GM19463 (cell line): ENCODE measurements at regions not wholly inside any gene's neighbourhood (a gene's known extent, or its start where the extent isn't known, plus 50 kb on each side); places are given as distances from the start of the nearest gene placed in this dataset.

ENCODE experiments used
- ATAC-seq: cut with Tn5 transposase; IDR thresholded peaks from one replicate; pipeline ENCODE4 v1.9.1; 2021; ENCODE audit warnings: mild to moderate bottlenecking, moderate library complexity; ENCODE audit not compliant: unreplicated experiment

DNA sequence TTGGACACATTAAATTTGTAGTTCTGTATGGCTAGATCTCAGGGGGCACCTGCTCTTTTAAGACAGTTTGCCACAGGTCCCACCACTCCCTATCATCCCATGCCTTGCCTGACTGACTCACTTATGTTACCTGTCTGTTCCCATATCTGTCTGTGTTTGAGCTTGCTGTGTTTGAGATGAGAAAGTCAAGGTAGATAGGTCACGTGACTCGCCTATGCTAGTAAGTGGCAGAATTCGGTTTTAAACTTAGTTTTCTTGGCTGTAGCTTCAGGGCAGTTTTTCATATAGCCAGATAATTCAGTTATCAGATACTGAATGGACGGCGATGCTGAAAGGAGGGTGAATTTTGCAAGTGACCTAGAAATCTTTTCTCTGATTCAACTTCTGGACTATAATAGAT lies 348.4 kb downstream of the RPS24 start:
- no peak for ATAC-seq

GRCh38 chr10:78382772-78383171 lies 349.1 kb downstream of the RPS24 start:
- ATAC-seq = no peak

DNA sequence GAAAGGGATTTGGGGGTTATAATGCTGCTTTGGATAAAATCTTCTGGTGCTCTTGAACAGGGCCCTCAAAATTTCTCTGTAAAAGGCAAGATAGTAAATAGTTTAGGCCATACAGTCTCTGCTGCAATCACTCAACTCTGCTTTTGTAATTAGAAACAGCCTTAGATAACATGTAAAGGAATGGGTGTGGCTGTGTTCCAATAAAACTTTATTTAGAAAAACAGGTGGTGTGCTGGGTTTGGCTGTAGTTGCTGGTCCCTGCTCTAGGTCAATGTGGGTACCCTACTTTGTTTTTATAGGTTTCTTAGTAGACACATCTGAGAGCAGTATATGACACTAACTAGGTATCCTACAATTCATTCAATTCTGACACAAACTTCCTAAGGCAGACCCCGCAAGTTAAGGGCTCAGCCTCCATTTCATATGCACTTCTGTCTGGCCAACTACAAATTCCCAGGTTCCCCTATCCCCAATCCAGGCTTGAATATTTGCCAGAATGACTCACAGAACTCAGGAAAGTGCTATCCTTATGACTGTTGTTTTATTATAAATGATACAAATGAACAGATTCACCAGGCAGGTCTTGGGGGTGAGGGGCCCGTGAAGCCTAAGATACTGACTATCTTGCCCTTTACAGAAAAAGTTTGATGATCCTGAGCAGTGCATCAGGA lies 349.9 kb downstream of the RPS24 start:
- no peak for ATAC-seq

DNA sequence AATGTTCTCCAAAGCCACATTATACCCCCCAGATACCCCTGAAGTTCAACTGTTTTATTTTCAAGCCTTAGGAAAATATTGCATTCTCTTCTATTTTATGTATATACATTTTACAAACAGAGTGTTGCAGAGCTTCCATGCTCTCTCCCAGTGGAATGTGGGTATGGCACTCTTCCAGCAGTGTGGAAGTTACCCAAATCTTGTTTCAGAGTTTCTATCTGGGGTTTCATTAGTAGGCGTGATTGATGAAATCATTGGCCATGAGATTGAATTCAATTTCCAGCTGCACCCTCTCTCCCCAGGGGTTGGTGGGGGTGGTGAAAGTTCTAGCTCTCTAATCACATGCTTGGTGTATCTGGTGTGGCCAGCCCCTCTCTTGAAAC lies 350.4 kb downstream of the RPS24 start:
- no peak for ATAC-seq

GRCh38 chr10:78385599-78385998 lies 351.9 kb downstream of the RPS24 start:
- no peak for ATAC-seq

DNA sequence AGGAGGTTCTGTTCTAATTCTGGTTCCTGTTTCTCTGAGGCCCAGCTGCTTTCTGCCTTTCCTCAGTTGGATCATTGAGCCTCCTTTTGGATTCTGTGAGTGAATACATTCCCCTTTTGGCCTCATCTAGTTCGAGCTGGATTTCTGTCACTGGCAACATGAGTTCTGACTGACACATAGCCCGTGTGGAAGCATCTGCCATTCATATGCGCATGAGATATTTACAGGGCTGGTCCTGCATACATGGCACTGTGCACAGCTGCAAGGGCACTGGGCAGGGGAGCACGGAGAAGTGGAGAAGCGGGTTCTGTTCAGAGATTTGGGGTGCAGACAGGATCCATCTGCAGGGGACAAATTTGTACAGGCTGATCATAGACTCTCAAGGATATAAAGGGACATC lies 352.8 kb downstream of the RPS24 start:
- ATAC-seq = no peak

- no peak for ATAC-seq
Measured at GRCh38 chr10:78388331-78389050, 354.8 kb downstream of the RPS24 start.

DNA sequence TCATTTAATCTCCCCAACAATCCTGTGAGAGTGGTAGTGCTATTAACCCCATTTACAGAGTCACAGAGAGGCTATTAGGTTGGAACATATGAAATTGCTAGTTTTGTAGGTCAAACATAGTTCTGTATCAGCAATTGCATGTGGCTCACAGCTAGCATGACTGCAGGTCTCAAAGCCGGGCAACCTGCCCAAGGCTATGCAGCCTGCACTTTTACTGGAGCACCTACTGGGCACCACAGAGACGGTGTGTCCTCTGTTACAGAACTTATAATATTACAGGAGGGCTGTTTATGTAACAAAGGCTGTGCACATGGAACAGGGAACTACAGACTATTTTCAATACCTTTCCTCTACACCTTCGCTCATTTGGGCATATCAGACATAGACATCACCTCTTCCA lies 355.8 kb downstream of the RPS24 start:
- ATAC-seq = no peak

DNA sequence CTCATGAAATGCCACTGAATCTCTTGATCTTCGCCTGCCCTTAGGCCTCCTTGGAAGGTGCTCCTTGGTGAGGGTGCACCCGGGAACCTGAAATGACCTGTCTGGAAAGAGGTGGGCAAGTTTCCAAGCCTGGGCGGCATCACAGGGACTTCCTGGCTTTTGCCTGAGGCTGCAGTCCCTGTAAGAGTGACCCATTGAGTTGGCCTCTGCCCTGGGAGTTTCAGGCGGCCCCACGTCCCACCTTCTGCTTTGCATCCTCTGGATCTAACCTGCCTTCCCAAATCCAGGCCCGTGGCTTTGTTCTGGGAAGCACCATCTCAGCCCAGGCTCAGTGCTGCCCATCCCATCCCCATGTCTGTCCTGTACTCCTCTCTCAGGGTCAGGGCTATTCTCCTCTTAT lies 356.4 kb downstream of the RPS24 start:
- no peak for ATAC-seq

GRCh38 chr10:78390817-78391216 lies 357.2 kb downstream of the RPS24 start:
- no peak for ATAC-seq

DNA sequence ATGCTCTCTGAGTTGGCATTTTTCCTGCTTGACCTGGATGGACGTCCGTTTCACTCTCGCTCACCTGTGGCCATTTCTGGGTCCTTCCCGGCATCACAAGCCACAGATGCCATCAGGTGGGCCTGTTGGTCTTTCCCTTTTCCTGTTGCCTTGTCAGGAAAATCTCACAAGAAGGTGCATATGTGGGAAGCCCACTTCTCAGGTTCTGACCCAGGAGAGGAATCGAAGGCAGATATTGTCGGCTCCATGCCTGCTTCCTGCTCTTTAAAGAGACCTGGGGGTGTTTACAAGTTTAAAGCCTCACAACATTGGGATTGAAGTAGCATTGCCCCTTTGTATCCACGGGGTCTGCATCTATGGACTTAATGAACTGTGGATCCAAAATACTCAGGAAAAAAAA lies 357.9 kb downstream of the RPS24 start:
- ATAC-seq = no peak

DNA sequence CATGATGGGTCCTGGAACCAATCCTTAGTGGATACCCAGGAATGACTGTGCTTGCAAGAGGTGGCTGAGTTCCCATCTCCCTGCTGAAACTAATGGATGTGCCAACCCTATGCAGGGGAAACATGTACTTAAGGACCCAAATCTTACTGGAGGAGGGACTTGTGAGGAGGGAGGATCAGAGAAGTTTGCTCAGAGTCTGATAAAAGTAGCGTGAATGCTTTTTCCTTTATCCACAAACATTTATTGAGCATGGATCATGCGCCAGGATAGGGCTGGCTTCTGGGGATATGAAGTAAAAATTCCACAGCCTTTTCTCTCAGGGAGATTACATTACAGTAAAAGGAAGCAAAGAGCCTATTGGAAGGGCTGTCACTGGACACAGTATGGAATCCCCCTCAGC lies 358.5 kb downstream of the RPS24 start:
- ATAC-seq = no peak

- no peak for ATAC-seq
Measured at GRCh38 chr10:78393094-78393493, 359.4 kb downstream of the RPS24 start.

- no peak for ATAC-seq
Measured at GRCh38 chr10:78394047-78394446, 360.4 kb downstream of the RPS24 start.

- no peak for ATAC-seq
Measured at GRCh38 chr10:78395162-78395561, 361.5 kb downstream of the RPS24 start.

DNA sequence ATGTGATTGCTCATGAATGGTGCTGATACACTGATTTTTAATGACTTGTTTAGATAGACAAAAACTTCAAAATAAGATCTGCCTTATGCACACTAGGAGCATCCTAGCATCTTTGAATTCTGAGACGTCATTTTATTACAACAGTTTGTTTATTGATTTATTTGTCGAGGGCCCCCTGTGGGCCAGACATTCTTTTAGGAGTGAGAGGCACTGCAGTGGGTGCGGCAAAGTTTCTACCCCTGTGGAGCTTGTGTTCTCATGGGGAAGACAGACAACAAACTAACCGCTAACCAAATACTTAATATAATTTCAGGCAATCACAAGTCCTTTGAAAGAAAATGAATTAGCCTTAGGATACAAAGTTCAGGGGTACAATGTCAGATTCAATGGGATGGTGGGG lies 363.1 kb downstream of the RPS24 start:
- no peak for ATAC-seq

GRCh38 chr10:78397786-78398185 lies 364.1 kb downstream of the RPS24 start:
- ATAC-seq = no peak

DNA sequence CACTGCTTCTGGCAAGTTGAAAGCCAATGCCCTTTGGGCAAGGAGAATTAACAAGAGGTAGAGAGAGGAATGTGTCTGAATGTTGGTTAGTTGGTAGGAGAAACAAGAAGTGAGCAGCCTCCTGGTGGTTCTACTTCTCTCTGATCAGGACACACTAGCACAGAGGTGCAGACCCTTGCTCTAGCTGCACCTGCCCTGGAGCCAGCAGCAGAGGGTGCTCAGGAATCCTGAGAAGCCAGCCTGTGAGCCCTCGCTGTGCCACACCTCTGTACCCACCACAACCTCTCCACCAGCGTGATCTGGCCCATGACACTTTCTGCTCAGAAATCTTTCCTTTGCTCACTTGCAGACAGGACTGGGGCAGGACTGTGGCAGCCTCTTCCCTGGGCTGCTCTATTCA lies 364.7 kb downstream of the RPS24 start:
- ATAC-seq = no peak

GRCh38 chr10:78401624-78402367 lies 368.1 kb downstream of the RPS24 start:
- no peak for ATAC-seq

DNA sequence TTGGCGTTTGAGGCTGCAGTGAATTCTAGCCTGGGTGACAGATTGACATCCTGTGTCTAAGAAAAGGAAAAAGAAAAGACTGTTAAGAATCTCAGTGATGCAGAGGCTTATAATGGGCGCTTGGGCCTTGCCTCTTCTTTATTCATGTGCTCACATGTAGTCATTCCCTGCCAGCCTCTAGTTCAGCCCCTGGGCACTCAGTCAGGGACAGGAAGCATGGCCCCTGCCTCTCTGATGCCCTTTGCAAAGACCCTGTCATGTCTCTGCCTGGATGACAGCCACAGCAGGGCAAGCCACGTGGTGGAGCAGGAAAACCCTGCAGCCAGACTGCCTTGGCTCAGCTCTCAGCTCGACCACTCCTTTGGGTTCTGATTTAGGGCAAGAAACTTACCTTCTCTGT lies 368.9 kb downstream of the RPS24 start:
- no peak for ATAC-seq

DNA sequence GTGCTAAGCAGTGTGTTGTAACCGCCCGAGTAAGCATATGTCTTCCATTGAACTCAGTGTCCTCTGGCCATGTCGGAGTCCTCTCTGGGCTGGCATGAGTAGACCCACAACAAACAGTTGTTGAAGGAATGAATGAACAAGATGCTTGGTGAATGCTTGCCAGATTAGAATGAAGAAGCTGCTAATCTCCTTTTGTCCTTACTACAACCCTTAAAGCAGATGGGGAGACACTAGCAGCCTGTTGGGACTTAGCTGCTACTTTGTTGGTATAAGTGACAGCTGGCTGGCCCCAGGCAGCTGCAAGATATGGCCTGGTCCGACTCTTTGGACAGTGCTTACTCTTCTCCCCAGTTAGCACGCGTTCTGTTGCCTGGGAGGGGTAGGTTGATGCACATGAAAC lies 370.1 kb downstream of the RPS24 start:
- no peak for ATAC-seq

DNA sequence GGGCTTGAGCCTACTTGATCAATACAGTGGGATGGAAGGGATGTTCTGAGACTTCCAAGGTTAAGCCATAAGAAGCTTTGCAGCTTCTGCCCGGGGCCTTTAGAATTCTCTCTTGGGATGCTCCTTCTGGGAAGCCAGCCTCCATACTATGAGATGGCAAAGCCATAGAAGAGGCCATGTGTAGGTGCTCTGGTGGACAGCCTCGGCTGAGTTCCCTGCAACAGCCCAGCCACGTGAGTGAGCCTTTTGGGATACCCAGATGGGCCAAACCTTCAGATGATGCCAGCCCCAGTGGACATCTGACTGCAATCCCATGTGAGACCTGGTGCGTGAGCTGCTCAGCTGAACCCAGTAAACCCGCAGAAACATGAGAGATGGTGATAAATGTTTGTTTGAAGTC lies 370.6 kb downstream of the RPS24 start:
- no peak for ATAC-seq
